Mesodermal cell (in vitro differentiated cells): ENCODE measurements at regions not wholly inside any gene's neighbourhood (a gene's known extent, or its start where the extent isn't known, plus 50 kb on each side); places are given as distances from the start of the nearest gene placed in this dataset.

ENCODE experiments used
- H3K27ac ChIP-seq: 2 replicates; pipeline ENCODE4 v1.7.0; 2013; ENCODE audit warnings: mild to moderate bottlenecking, low read depth, low read length, moderate library complexity; ENCODE audit not compliant: severe bottlenecking
- H3K36me3 ChIP-seq: 2 replicates; pipeline ENCODE4 v1.7.1; 2013; ENCODE audit warnings: mild to moderate bottlenecking, low read length, moderate library complexity; ENCODE audit not compliant: control insufficient read depth, insufficient read depth
- H3K4me1 ChIP-seq: one replicate; pipeline ENCODE4 v1.7.1; 2013; ENCODE audit warnings: mild to moderate bottlenecking, low read length; ENCODE audit not compliant: insufficient read depth, control insufficient read depth, poor library complexity, severe bottlenecking
- H3K4me3 ChIP-seq: 2 replicates; pipeline ENCODE4 v1.7.0; 2013; ENCODE audit warnings: low read length, control low read depth, mild to moderate bottlenecking; ENCODE audit not compliant: insufficient read depth, poor library complexity, severe bottlenecking; ENCODE audit errors: extremely low read depth
- H3K9me3 ChIP-seq: 2 replicates; pipeline ENCODE4 v1.7.1; 2013; ENCODE audit warnings: mild to moderate bottlenecking, low read length, moderate library complexity; ENCODE audit not compliant: control insufficient read depth
- WGBS, 2 experiments: methylation state at CpG; one replicate each; pipeline ENCODE4 v1.1.5; 2013; ENCODE audit warnings: missing lambda C conversion rate in 2 of 2; ENCODE audit not compliant: insufficient coverage in 2 of 2; 5-methylcytosine and 5-hydroxymethylcytosine counted together

GRCh38 chr17:55654022-55654421, 68.6 kb downstream of the TMEM100 start:
- Histone ChIP-seq H3K4me1 (no peaks in the 10 kb centered on the region), H3K27ac (no peak overlapping the region), H3K4me3 (no peak overlapping the region), H3K36me3 (no peaks in the 10 kb centered on the region), H3K9me3 (no peaks in the 10 kb centered on the region)
- WGBS, 2 experiments = 100% methylated on average over 1 of the region's 2 CpGs; no CpG with 5 or more reads in 1 of the 2 experiments

- 88 to 100% methylated on average over 1 of the region's 2 CpGs for WGBS, 2 experiments
- peaks cover 4% of the 10 kb centered on the region for H3K4me1 ChIP-seq
- H3K9me3 ChIP-seq = no peaks in the 10 kb centered on the region
- no peak overlapping the region for H3K4me3 ChIP-seq
- no peaks in the 10 kb centered on the region for H3K36me3 ChIP-seq
- H3K27ac ChIP-seq = no peak overlapping the region
Observed at GRCh38 chr17:55652825-55653224, 69.8 kb downstream of the TMEM100 start.

GRCh38 chr17:55652114-55652823, 70.4 kb downstream of the TMEM100 start:
- H3K4me3 ChIP-seq = no peak overlapping the region
- H3K36me3 ChIP-seq = no peaks in the 10 kb centered on the region
- H3K27ac ChIP-seq = no peak overlapping the region
- peaks cover 7% of the 10 kb centered on the region for H3K4me1 ChIP-seq
- no peaks in the 10 kb centered on the region for H3K9me3 ChIP-seq
- no CpG with 5 or more reads among the region's 2 CpGs for WGBS, 2 experiments

- Histone ChIP-seq H3K4me1 (peaks cover 7% of the 10 kb centered on the region), H3K36me3 (no peaks in the 10 kb centered on the region), H3K4me3 (no peak overlapping the region), H3K9me3 (no peaks in the 10 kb centered on the region), H3K27ac (no peak overlapping the region)
- no CpG with 5 or more reads among the region's 3 CpGs for WGBS, 2 experiments
Observed at GRCh38 chr17:55649957-55650597, 72.6 kb downstream of the TMEM100 start.

- H3K9me3 ChIP-seq = no peaks in the 10 kb centered on the region
- peaks cover 7% of the 10 kb centered on the region for H3K4me1 ChIP-seq
- H3K36me3 ChIP-seq = no peaks in the 10 kb centered on the region
- no peak overlapping the region for H3K4me3 ChIP-seq
- no peak overlapping the region for H3K27ac ChIP-seq
- 50 to 100% methylated on average over 1 of the region's 2 CpGs for WGBS, 2 experiments
Observed at GRCh38 chr17:55648086-55648485, 74.6 kb downstream of the TMEM100 start.

GRCh38 chr17:55645361-55645760, 77.3 kb downstream of the TMEM100 start:
- no peak overlapping the region for H3K4me3 ChIP-seq
- 94 to 95% methylated on average over 1 to 2 of the region's 2 CpGs for WGBS, 2 experiments
- no peak overlapping the region for H3K27ac ChIP-seq
- H3K4me1 ChIP-seq = peaks cover 12% of the 10 kb centered on the region
- H3K36me3 ChIP-seq = no peaks in the 10 kb centered on the region
- no peaks in the 10 kb centered on the region for H3K9me3 ChIP-seq

GRCh38 chr17:55644346-55644745, 78.3 kb downstream of the TMEM100 start:
- Histone ChIP-seq H3K4me3 (no peak overlapping the region), H3K9me3 (no peaks in the 10 kb centered on the region), H3K27ac (no peak overlapping the region), H3K36me3 (no peaks in the 10 kb centered on the region), H3K4me1 (peaks cover 12% of the 10 kb centered on the region)
- WGBS, 2 experiments = 89 to 92% methylated on average over 4 to 5 of the region's 5 CpGs

- 80 to 100% methylated on average over 1 of the region's 1 CpG for WGBS, 2 experiments
Observed at GRCh38 chr17:55642741-55643140, 79.9 kb downstream of the TMEM100 start.

GRCh38 chr17:55641676-55642081, 81.0 kb downstream of the TMEM100 start:
- Histone ChIP-seq H3K27ac (no peak overlapping the region), H3K4me3 (no peak overlapping the region), H3K9me3 (no peaks in the 10 kb centered on the region), H3K4me1 (peaks cover 5% of the 10 kb centered on the region), H3K36me3 (no peaks in the 10 kb centered on the region)
- 63 to 80% methylated on average over 2 to 3 of the region's 3 CpGs for WGBS, 2 experiments

More at GRCh38 chr17:55642741-55643140, 79.9 kb downstream of the TMEM100 start:
- H3K9me3 ChIP-seq = no peaks in the 10 kb centered on the region
- no peak overlapping the region for H3K27ac ChIP-seq
- no peak overlapping the region for H3K4me3 ChIP-seq
- H3K36me3 ChIP-seq = no peaks in the 10 kb centered on the region
- peaks cover 7% of the 10 kb centered on the region for H3K4me1 ChIP-seq

- Histone ChIP-seq H3K9me3 (no peaks in the 10 kb centered on the region), H3K4me1 (peaks cover 5% of the 10 kb centered on the region), H3K36me3 (no peaks in the 10 kb centered on the region), H3K27ac (no peak overlapping the region), H3K4me3 (no peak overlapping the region)
- whole genome bisulfite sequencing, 2 experiments = 87 to 100% methylated on average over 2 to 3 of the region's 4 CpGs
Observed at GRCh38 chr17:55639096-55639495, 83.6 kb downstream of the TMEM100 start.
